ENCODE measurements at regions not wholly inside any gene's neighbourhood (a gene's known extent, or its start where the extent isn't known, plus 50 kb on each side); places are given as distances from the start of the nearest gene placed in this dataset.

- intact Hi-C loops (cut with DNase I), result no loop called here
- Histone ChIP-seq H3K4me1 (no peaks in the 10 kb centered on the region), H3K9me3 (no peaks in the 10 kb centered on the region), H3K27me3 (no peaks in the 10 kb centered on the region), H3K27ac (no peak overlapping the region), H3K4me3 (no peak overlapping the region), H3K36me3 (no peaks in the 10 kb centered on the region)
- TF ChIP-seq CTCF (IDR thresholded peaks at IDR 0.05) (no peak), POLR2AphosphoS5 (IDR thresholded peaks at IDR 0.05) (no peak), EP300 (IDR thresholded peaks at IDR 0.05) (no peak), POLR2A (IDR thresholded peaks at IDR 0.05) (no peak)
- DNase-seq, result no peak
Observed at GRCh38 chr5:107040907-107041306, 629.8 kb downstream of the EFNA5 start.

- Histone ChIP-seq H3K9me3 (no peaks in the 10 kb centered on the region), H3K4me1 (no peaks in the 10 kb centered on the region), H3K27ac (no peak overlapping the region), H3K4me3 (no peak overlapping the region), H3K36me3 (no peaks in the 10 kb centered on the region), H3K27me3 (no peaks in the 10 kb centered on the region)
- no peak for DNase-seq
- TF ChIP-seq EP300 (IDR thresholded peaks at IDR 0.05) (no peak), POLR2A (IDR thresholded peaks at IDR 0.05) (no peak), CTCF (IDR thresholded peaks at IDR 0.05) (no peak), POLR2AphosphoS5 (IDR thresholded peaks at IDR 0.05) (no peak)
- intact Hi-C loops (cut with DNase I), result no loop called here
Observed at GRCh38 chr5:107032629-107033028, 638.1 kb downstream of the EFNA5 start.

- H3K4me1 ChIP-seq, result no peaks in the 10 kb centered on the region
- H3K27me3 ChIP-seq, result no peaks in the 10 kb centered on the region
- intact Hi-C loops (cut with DNase I), result no loop called here
- no peak for DNase-seq
- WGBS, 2 donors, result 91 to 94% methylated on average over 2 of the region's 2 CpGs
- TF ChIP-seq POLR2A (IDR thresholded peaks at IDR 0.05) (no peak), EP300 (IDR thresholded peaks at IDR 0.05) (no peak), POLR2AphosphoS5 (IDR thresholded peaks at IDR 0.05) (no peak), CTCF (IDR thresholded peaks at IDR 0.05) (no peak)
- H3K27ac ChIP-seq, result no peak overlapping the region
- H3K9me3 ChIP-seq, result no peaks in the 10 kb centered on the region
- no peaks in the 10 kb centered on the region for H3K36me3 ChIP-seq
- H3K4me3 ChIP-seq, result no peak overlapping the region
Observed at GRCh38 chr5:107028938-107029337, 641.8 kb downstream of the EFNA5 start.

GRCh38 chr5:107025712-107026497, 644.8 kb downstream of the EFNA5 start:
- Histone ChIP-seq H3K4me1 (no peaks in the 10 kb centered on the region), H3K4me3 (no peak overlapping the region), H3K9me3 (no peaks in the 10 kb centered on the region), H3K27ac (no peak overlapping the region), H3K36me3 (no peaks in the 10 kb centered on the region), H3K27me3 (no peaks in the 10 kb centered on the region)
- intact Hi-C loops (cut with DNase I), result no loop called here
- no peak for DNase-seq
- WGBS, 2 donors, result 43 to 47% methylated on average over 3 of the region's 3 CpGs
- TF ChIP-seq POLR2AphosphoS5 (IDR thresholded peaks at IDR 0.05) (no peak), POLR2A (IDR thresholded peaks at IDR 0.05) (no peak), EP300 (IDR thresholded peaks at IDR 0.05) (no peak), CTCF (IDR thresholded peaks at IDR 0.05) (no peak)

GRCh38 chr5:107023732-107024131, 647.0 kb downstream of the EFNA5 start:
- Histone ChIP-seq H3K36me3 (no peaks in the 10 kb centered on the region), H3K27me3 (no peaks in the 10 kb centered on the region)
- intact Hi-C loops (cut with DNase I), result no loop called here

More at GRCh38 chr5:107023732-107024131, 647.0 kb downstream of the EFNA5 start:
- Histone ChIP-seq H3K4me3 (no peak overlapping the region), H3K27ac (no peak overlapping the region), H3K4me1 (no peaks in the 10 kb centered on the region), H3K9me3 (no peaks in the 10 kb centered on the region)
- TF ChIP-seq CTCF (IDR thresholded peaks at IDR 0.05) (no peak), EP300 (IDR thresholded peaks at IDR 0.05) (no peak), POLR2AphosphoS5 (IDR thresholded peaks at IDR 0.05) (no peak), POLR2A (IDR thresholded peaks at IDR 0.05) (no peak)
- DNase-seq, result no peak

Data from sigmoid colon (tissue), 6 donors.